ENCODE measurements at regions not wholly inside any gene's neighbourhood (a gene's known extent, or its start where the extent isn't known, plus 50 kb on each side); places are given as distances from the start of the nearest gene placed in this dataset.

- no peak for TF ChIP-seq CTCF (IDR thresholded peaks at IDR 0.05)
- no peak for TF ChIP-seq POLR2A (IDR thresholded peaks at IDR 0.05)
Observed at GRCh38 chr3:6516694-6517093, 344.2 kb upstream of the GRM7 start.
